ENCODE measurements at regions not wholly inside any gene's neighbourhood (a gene's known extent, or its start where the extent isn't known, plus 50 kb on each side); places are given as distances from the start of the nearest gene placed in this dataset.

DNA sequence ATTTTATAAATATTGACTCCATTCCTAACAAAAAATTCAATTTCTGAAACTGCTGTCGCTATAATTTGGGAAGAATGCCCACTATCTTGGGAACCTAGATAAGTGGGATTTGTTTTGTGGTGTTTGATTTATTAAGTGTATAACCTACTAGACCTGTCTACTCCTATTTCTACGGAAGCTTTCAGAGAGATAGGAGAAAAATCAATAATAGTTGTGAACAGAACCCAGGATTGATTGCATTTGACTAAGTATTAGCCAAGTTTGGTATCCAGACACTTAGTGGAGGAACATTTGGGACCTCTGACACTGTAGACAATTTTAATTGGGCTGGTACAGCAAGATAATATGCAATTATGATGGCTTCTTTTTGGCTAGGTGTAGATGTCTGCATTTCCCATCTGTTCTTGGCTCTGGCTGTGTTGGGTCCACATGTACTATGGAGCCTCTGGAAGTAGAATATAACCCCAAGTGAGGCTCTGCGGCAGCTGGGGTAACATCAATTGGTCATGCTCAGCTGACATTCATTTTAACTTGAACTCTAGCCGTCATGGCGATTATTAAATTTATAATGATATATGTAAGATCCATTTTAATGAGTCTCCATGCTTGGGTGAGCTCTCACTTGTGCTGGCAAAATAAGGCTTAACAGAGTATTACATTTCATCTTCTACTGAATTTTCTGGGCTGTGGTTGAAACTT, 111.5 kb upstream of the E2F8 start:
- H2BK12ac ChIP-seq (ENCODE audit: low read depth, low read length): no peak overlapping the region
- H2BK20ac ChIP-seq (ENCODE audit: low read length): no peak overlapping the region
- H4K5ac ChIP-seq (ENCODE audit: insufficient read length, low read depth, low read length): no peak overlapping the region
- no peak overlapping the region for H2BK15ac ChIP-seq (ENCODE audit: low read length)
- POLR2A ChIA-PET (ENCODE audit: partially characterized antibody): no interaction called here
- TF ChIP-seq KDM4A (IDR thresholded peaks at IDR 0.05; ENCODE audit: low read depth, low read length, severe bottlenecking): no peak
- H3K9me3 ChIP-seq (ENCODE audit: insufficient read depth in 2 of 2, low read depth in 1 of 2, low read length in 1 of 2): no peaks in the 10 kb centered on the region
- H4K20me1 ChIP-seq (replicated peaks in 1 of 2; ENCODE audit: control insufficient read depth in 1 of 2, insufficient read depth in 2 of 2, low read length in 2 of 2): peaks cover 0 to 2% of the 10 kb centered on the region in 2 experiments
- no peaks in the 10 kb centered on the region for H3K79me1 ChIP-seq (ENCODE audit: low read depth, low read length)
- no peak overlapping the region for H3K4me3 ChIP-seq (ENCODE audit: extremely low read depth in 1 of 4, insufficient read depth in 2 of 4, low read depth in 3 of 4, low read length in 4 of 4)
- H3K36me3 ChIP-seq (ENCODE audit: control insufficient read depth in 2 of 4, insufficient read depth in 4 of 4, low read length in 3 of 4): no peaks in the 10 kb centered on the region
- H4K91ac ChIP-seq (replicated peaks; ENCODE audit: insufficient read length, low read length): no peak overlapping the region
- CTCF ChIA-PET (ENCODE audit: partially characterized antibody): interaction anchor here (1.5 kb wide), 1 partner anchor 13 kb away, joined by 4 read pairs; no protein-coding TSS in a partner anchor
- no peak overlapping the region for H2BK120ac ChIP-seq (replicated peaks; ENCODE audit: low read depth, low read length)
- no peaks in the 10 kb centered on the region for H3K23me2 ChIP-seq (ENCODE audit: low read depth, low read length)
- no peak overlapping the region for H2BK5ac ChIP-seq (ENCODE audit: low read depth, low read length)
- H4K8ac ChIP-seq (ENCODE audit: extremely low read depth, insufficient read depth, low read length): no peak overlapping the region
- no peak overlapping the region for H3K27ac ChIP-seq (ENCODE audit: low read depth, low read length)
- H3K79me2 ChIP-seq (ENCODE audit: control insufficient read depth in 1 of 2, insufficient read depth in 2 of 2, low read length in 2 of 2): no peaks in the 10 kb centered on the region
- H2AFZ ChIP-seq (ENCODE audit: low read length): no peak overlapping the region
- no peaks in the 10 kb centered on the region for H3K4me1 ChIP-seq (replicated peaks in 1 of 4; ENCODE audit: control insufficient read depth in 3 of 4, insufficient read depth in 4 of 4, low read length in 3 of 4)
- whole genome bisulfite sequencing, 2 experiments (ENCODE audit: extremely low coverage in 1 of 2, insufficient coverage in 1 of 2, insufficient read length in 1 of 2, insufficient replicate concordance in 2 of 2, low coverage in 1 of 2, low lambda C conversion rate in 2 of 2, missing lambda C conversion rate in 1 of 2): 90% methylated on average over 5 of the region's 5 CpGs; no CpG with 5 or more reads in 1 of the 2 experiments
- DNase-seq (ENCODE audit: low read depth in 1 of 2, low spot score in 2 of 2) (no peak), FAIRE-seq (no peak)
- peaks cover 4 to 13% (median 10%) of the 10 kb centered on the region in 4 experiments for H3K27me3 ChIP-seq (replicated peaks in 1 of 4; ENCODE audit: control insufficient read depth in 3 of 4, extremely low read depth in 1 of 4, insufficient read depth in 3 of 4, low read length in 3 of 4)
- no peak overlapping the region for H3K23ac ChIP-seq (ENCODE audit: insufficient read length)
- H3K14ac ChIP-seq (ENCODE audit: insufficient read length): no peak overlapping the region
- no peak overlapping the region for H3K4me2 ChIP-seq (ENCODE audit: insufficient read depth in 1 of 2, low read depth in 2 of 2, low read length in 2 of 2)
- no peak overlapping the region for H3K18ac ChIP-seq (ENCODE audit: extremely low read depth, low read length)
- no peak overlapping the region for H3K4ac ChIP-seq (replicated peaks; ENCODE audit: insufficient read length, low read depth, low read length)
- no peak overlapping the region for H3K56ac ChIP-seq (replicated peaks; ENCODE audit: insufficient read length, low read depth, low read length)
- no peak overlapping the region for H3K9ac ChIP-seq (replicated peaks in 1 of 4; ENCODE audit: extremely low read depth in 1 of 4, low read depth in 3 of 4, low read length in 3 of 4)
- no peak overlapping the region for H2AK5ac ChIP-seq (ENCODE audit: low read depth, low read length)
